ENCODE measurements at regions not wholly inside any gene's neighbourhood (a gene's known extent, or its start where the extent isn't known, plus 50 kb on each side); places are given as distances from the start of the nearest gene placed in this dataset.

DNA sequence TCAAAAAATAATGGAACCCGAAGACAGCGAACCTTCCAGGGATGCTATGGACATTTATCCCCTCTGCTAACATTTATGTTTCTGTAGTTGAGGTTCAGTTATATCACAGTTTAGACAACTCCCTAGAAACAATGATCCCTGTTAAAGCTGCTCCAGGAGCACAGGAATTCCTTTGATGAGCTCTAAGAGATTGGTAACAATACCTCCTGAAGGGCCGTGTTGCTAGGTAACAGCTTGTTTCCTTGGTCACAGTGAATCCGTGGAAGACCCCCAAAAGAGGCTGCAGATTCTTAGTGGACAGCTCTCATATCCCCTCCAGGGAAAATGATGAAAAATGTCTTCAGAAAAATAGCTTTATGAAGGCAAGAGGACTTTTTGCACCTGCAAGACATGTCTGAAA, 160.2 kb downstream of the SERPINI1 start:
- TF ChIP-seq, protein P1, sequence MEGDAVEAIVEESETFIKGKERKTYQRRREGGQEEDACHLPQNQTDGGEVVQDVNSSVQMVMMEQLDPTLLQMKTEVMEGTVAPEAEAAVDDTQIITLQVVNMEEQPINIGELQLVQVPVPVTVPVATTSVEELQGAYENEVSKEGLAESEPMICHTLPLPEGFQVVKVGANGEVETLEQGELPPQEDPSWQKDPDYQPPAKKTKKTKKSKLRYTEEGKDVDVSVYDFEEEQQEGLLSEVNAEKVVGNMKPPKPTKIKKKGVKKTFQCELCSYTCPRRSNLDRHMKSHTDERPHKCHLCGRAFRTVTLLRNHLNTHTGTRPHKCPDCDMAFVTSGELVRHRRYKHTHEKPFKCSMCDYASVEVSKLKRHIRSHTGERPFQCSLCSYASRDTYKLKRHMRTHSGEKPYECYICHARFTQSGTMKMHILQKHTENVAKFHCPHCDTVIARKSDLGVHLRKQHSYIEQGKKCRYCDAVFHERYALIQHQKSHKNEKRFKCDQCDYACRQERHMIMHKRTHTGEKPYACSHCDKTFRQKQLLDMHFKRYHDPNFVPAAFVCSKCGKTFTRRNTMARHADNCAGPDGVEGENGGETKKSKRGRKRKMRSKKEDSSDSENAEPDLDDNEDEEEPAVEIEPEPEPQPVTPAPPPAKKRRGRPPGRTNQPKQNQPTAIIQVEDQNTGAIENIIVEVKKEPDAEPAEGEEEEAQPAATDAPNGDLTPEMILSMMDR (IDR thresholded peaks at IDR 0.05; ENCODE audit: low read depth, low read length), result no peak
- no peak for TF ChIP-seq EZH2phosphoT487 (IDR thresholded peaks at IDR 0.05; ENCODE audit: low read depth)
